Gastrocnemius medialis (tissue), 4 donors: ENCODE measurements at regions not wholly inside any gene's neighbourhood (a gene's known extent, or its start where the extent isn't known, plus 50 kb on each side); places are given as distances from the start of the nearest gene placed in this dataset.

Experiments used
- CTCF ChIP-seq, 5 experiments: fragments of 450-650 bp in 3 of 5; fragments of 200-600 bp in 2 of 5; sonication (generic) in 2 of 5; IDR thresholded peaks in 4 of 5; conservative IDR thresholded peaks in 1 of 5; 1 replicate in 4 of 5; 2 replicates in 1 of 5; pipeline ENCODE4 v1.5.1; 2016 to 2019; ENCODE audit warnings: antibody characterized with exemption in 5 of 5, mild to moderate bottlenecking in 3 of 5, moderate library complexity in 3 of 5
- POLR2A ChIP-seq, 2 donors: fragments of 450-650 bp; IDR thresholded peaks; one replicate each; pipeline ENCODE4 v1.6.1; 2017; ENCODE audit warnings: antibody characterized with exemption in 2 of 2, mild to moderate bottlenecking in 2 of 2, moderate library complexity in 2 of 2

- TF ChIP-seq CTCF (IDR thresholded peaks at IDR 0.05 in 4 of 5, conservative IDR thresholded peaks at IDR 0.05 in 1 of 5) (no peak), POLR2A (IDR thresholded peaks at IDR 0.05) (no peak)
Observed at GRCh38 chr2:33746208-33746800, 147.2 kb upstream of the FAM98A start.
